Activated CD8-positive, alpha-beta memory T cell treated with anti-CD3 and anti-CD28 coated beads, Interleukin-2, amount 50 U/mL, for 4 hours (primary cell): ENCODE measurements at regions not wholly inside any gene's neighbourhood (a gene's known extent, or its start where the extent isn't known, plus 50 kb on each side); places are given as distances from the start of the nearest gene placed in this dataset.

Experiments used
- DNase-seq: peaks from one replicate; pipeline ENCODE4 v3.0.0-alpha.2; 2020

- no peak for DNase-seq
Observed at GRCh38 chr1:185645162-185645640, 89.0 kb upstream of the HMCN1 start.

- DNase-seq: no peak
Observed at GRCh38 chr1:185644531-185644930, 89.7 kb upstream of the HMCN1 start.

- no peak for DNase-seq
Observed at GRCh38 chr1:185636848-185637247, 97.3 kb upstream of the HMCN1 start.

- DNase-seq: no peak
Observed at GRCh38 chr1:185634704-185635103, 99.5 kb upstream of the HMCN1 start.

- no peak for DNase-seq
Observed at GRCh38 chr1:185632659-185633423, 101.3 kb upstream of the HMCN1 start.

GRCh38 chr1:185631843-185632242 is 102.3 kb upstream of the HMCN1 start:
- no peak for DNase-seq

- no peak for DNase-seq
Observed at GRCh38 chr1:185627761-185628501, 106.3 kb upstream of the HMCN1 start.

- DNase-seq: no peak
Observed at GRCh38 chr1:185627171-185627570, 107.0 kb upstream of the HMCN1 start.

GRCh38 chr1:185626344-185626743 is 107.8 kb upstream of the HMCN1 start:
- DNase-seq: no peak

GRCh38 chr1:185610954-185611353 is 123.2 kb upstream of the HMCN1 start:
- no peak for DNase-seq

- DNase-seq: no peak
Observed at GRCh38 chr1:185608177-185608576, 126.0 kb upstream of the HMCN1 start.

GRCh38 chr1:185603158-185603557 is 131.0 kb upstream of the HMCN1 start:
- no peak for DNase-seq

GRCh38 chr1:185601189-185601588 is 133.0 kb upstream of the HMCN1 start:
- DNase-seq: no peak

GRCh38 chr1:185600641-185601040 is 133.6 kb upstream of the HMCN1 start:
- no peak for DNase-seq

- no peak for DNase-seq
Observed at GRCh38 chr1:185598332-185598731, 135.9 kb upstream of the HMCN1 start.

GRCh38 chr1:185595835-185596667 is 138.1 kb upstream of the HMCN1 start:
- peak; percentile 54 for DNase-seq

- DNase-seq: no peak
Observed at GRCh38 chr1:185594786-185595410, 139.3 kb upstream of the HMCN1 start.

- no peak for DNase-seq
Observed at GRCh38 chr1:185593271-185593670, 140.9 kb upstream of the HMCN1 start.

- DNase-seq: no peak
Observed at GRCh38 chr1:185585770-185586169, 148.4 kb upstream of the HMCN1 start.

GRCh38 chr1:185581961-185582725 is 152.0 kb upstream of the HMCN1 start:
- no peak for DNase-seq

- no peak for DNase-seq
Observed at GRCh38 chr1:185581020-185581419, 153.2 kb upstream of the HMCN1 start.

GRCh38 chr1:185578293-185578692 is 155.9 kb upstream of the HMCN1 start:
- DNase-seq: no peak
